HEK293 (cell line): ENCODE measurements at regions not wholly inside any gene's neighbourhood (a gene's known extent, or its start where the extent isn't known, plus 50 kb on each side); places are given as distances from the start of the nearest gene placed in this dataset.
"Not testable (repeated sequence)": the region's sequence is repeated elsewhere in the genome, so short reads cannot be mapped to it uniquely, and the experiment has no call there.

Source experiments
- CTCF ChIA-PET: fragments of 350-600 bp; formaldehyde crosslinking; extraction: SDS; loops from one replicate; lab custom pipeline; 2021; ENCODE audit warnings: antibody characterized with exemption; lab: Yijun Ruan, JAX
- POLR2A ChIA-PET: fragments of 300-600 bp; formaldehyde crosslinking; extraction: SDS; loops from one replicate; lab custom pipeline; 2020; ENCODE audit warnings: antibody characterized with exemption, inconsistent platforms; lab: Yijun Ruan, JAX
- H3K27ac ChIP-seq: fragments of 200-500 bp; sonication (Bioruptor generic); 2 replicates; pipeline ENCODE4 v1.5.1; 2014; ENCODE audit warnings: low read depth, low read length, control low read depth, inconsistent platforms; ENCODE audit errors: extremely low read depth
- H3K36me3 ChIP-seq, 2 experiments: fragments of 200-500 bp in 1 of 2; sonication (Bioruptor generic) in 1 of 2; 1 replicate in 1 of 2; 2 replicates in 1 of 2; pipeline ENCODE4 v1.5.1; 2014 to 2017; ENCODE audit warnings: inconsistent platforms in 2 of 2, low read length in 2 of 2; ENCODE audit not compliant: control insufficient read depth in 2 of 2, insufficient read depth in 1 of 2
- H3K4me1 ChIP-seq: fragments of 200-500 bp; sonication (Bioruptor generic); 2 replicates; pipeline ENCODE4 v1.5.1; 2014; ENCODE audit warnings: mild to moderate bottlenecking, low read length, inconsistent platforms; ENCODE audit not compliant: control insufficient read depth, insufficient read depth
- H3K4me3 ChIP-seq: 2 replicates; pipeline ENCODE4 v1.5.1; 2011; ENCODE audit warnings: low read depth, mild to moderate bottlenecking, control low read depth, low read length, moderate library complexity
- H3K9me3 ChIP-seq: fragments of 200-500 bp; sonication (Bioruptor generic); 2 replicates; pipeline ENCODE4 v1.5.1; 2014; ENCODE audit warnings: low read depth, low read length, inconsistent platforms; ENCODE audit not compliant: control insufficient read depth, insufficient read depth
- ELK4 ChIP-seq: IDR thresholded peaks from 2 replicates; pipeline ENCODE4 v1.6.1; 2011; ENCODE audit warnings: mild to moderate bottlenecking, low read depth, low read length, borderline replicate concordance
- GFI1B ChIP-seq: fragments of 450-650 bp; formaldehyde crosslinking; IDR thresholded peaks from 2 replicates; pipeline ENCODE4 v1.5.1; 2016; ENCODE audit warnings: missing biosample characterization, missing genetic modification characterization
- GLIS1 ChIP-seq: fragments of 450-650 bp; formaldehyde crosslinking; IDR thresholded peaks from 2 replicates; pipeline ENCODE4 v1.5.1; 2016; ENCODE audit warnings: missing biosample characterization, missing genetic modification characterization
- GLIS2 ChIP-seq: fragments of 450-650 bp; formaldehyde crosslinking; IDR thresholded peaks from 2 replicates; pipeline ENCODE4 v1.5.1; 2016; ENCODE audit warnings: missing biosample characterization, missing genetic modification characterization
- PRDM2 ChIP-seq: fragments of 450-650 bp; formaldehyde crosslinking; IDR thresholded peaks from 2 replicates; pipeline ENCODE4 v1.5.1; 2016; ENCODE audit warnings: missing biosample characterization, missing genetic modification characterization, borderline replicate concordance
- ZFP37 ChIP-seq: fragments of 450-650 bp; formaldehyde crosslinking; IDR thresholded peaks from 2 replicates; pipeline ENCODE4 v1.5.1; 2016; ENCODE audit warnings: missing biosample characterization, missing genetic modification characterization
- ZNF2 ChIP-seq: fragments of 450-650 bp; formaldehyde crosslinking; IDR thresholded peaks from 2 replicates; pipeline ENCODE4 v1.5.1; 2016; ENCODE audit warnings: missing biosample characterization, missing genetic modification characterization
- ZNF248 ChIP-seq: fragments of 450-650 bp; formaldehyde crosslinking; IDR thresholded peaks from 2 replicates; pipeline ENCODE4 v1.5.1; 2017; ENCODE audit warnings: missing biosample characterization, missing genetic modification characterization
- ZNF274 ChIP-seq, 2 experiments: fragments of 200-500 bp in 1 of 2; fragments of 450-650 bp in 1 of 2; sonication (Bioruptor generic) in 1 of 2; formaldehyde crosslinking in 1 of 2; IDR thresholded peaks; 2 replicates each; pipeline versions ENCODE4 v1.5.1 to v1.6.1; 2014 to 2016; ENCODE audit warnings: borderline replicate concordance in 1 of 2, inconsistent platforms in 1 of 2, low read length in 1 of 2, missing biosample characterization in 1 of 2, missing genetic modification characterization in 1 of 2
- ZNF529 ChIP-seq: fragments of 450-650 bp; formaldehyde crosslinking; IDR thresholded peaks from 2 replicates; pipeline ENCODE4 v1.5.1; 2017; ENCODE audit warnings: missing genetic modification characterization, missing biosample characterization; ENCODE audit not compliant: insufficient replicate concordance
- ZNF561 ChIP-seq: fragments of 450-650 bp; IDR thresholded peaks from 2 replicates; pipeline ENCODE4 v1.5.1; 2018; ENCODE audit warnings: missing biosample characterization, missing genetic modification characterization, borderline replicate concordance
- ZNF837 ChIP-seq: fragments of 450-650 bp; formaldehyde crosslinking; IDR thresholded peaks from 2 replicates; pipeline ENCODE4 v1.5.1; 2016; ENCODE audit warnings: missing biosample characterization, missing genetic modification characterization
- ZSCAN4 ChIP-seq: fragments of 450-650 bp; formaldehyde crosslinking; IDR thresholded peaks from 2 replicates; pipeline ENCODE4 v1.5.1; 2017; ENCODE audit warnings: missing biosample characterization, missing genetic modification characterization
- ZSCAN5A ChIP-seq: fragments of 450-650 bp; formaldehyde crosslinking; IDR thresholded peaks from 2 replicates; pipeline ENCODE4 v1.5.1; 2016; ENCODE audit warnings: missing biosample characterization, missing genetic modification characterization
- TF ChIP-seq, protein P1 (sequence below): fragments of 450-650 bp; formaldehyde crosslinking; IDR thresholded peaks from 2 replicates; pipeline ENCODE4 v1.5.1; 2016; ENCODE audit warnings: missing biosample characterization, missing genetic modification characterization
- TF ChIP-seq, protein P2 (sequence below): fragments of 450-650 bp; formaldehyde crosslinking; IDR thresholded peaks from 2 replicates; pipeline ENCODE4 v1.5.1; 2017; ENCODE audit warnings: missing biosample characterization, missing genetic modification characterization

DNA sequence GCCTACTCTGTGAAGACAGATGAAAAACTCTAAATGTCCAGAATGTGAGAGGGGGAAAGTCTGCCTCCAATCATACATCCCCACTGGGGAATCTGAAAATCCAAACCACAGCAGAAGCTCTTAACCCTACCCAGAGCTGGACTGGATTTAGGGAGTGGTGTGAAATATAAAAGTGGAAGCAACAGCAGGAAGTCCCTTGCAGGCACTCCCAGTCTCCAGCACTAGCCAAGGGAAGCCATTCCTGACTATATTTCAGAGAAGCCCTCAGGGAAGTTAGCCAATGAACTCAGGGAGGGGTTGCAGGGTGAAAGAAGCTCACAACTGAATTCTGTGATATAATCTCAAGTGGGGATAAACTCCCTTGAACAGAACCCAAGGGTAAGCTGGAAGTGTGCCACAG, 51.5 kb downstream of the CRPPA start:
- no peaks in the 10 kb centered on the region for H3K9me3 ChIP-seq
- ChIA-PET CTCF (no interaction called here), POLR2A (no interaction called here)
- no peaks in the 10 kb centered on the region for H3K36me3 ChIP-seq
- no peak overlapping the region for H3K27ac ChIP-seq
- H3K4me3 ChIP-seq: no peak overlapping the region
- no peaks in the 10 kb centered on the region for H3K4me1 ChIP-seq
- TF ChIP-seq ZNF2 (tag by site-specific recombination): no peak
- TF ChIP-seq, protein P1, sequence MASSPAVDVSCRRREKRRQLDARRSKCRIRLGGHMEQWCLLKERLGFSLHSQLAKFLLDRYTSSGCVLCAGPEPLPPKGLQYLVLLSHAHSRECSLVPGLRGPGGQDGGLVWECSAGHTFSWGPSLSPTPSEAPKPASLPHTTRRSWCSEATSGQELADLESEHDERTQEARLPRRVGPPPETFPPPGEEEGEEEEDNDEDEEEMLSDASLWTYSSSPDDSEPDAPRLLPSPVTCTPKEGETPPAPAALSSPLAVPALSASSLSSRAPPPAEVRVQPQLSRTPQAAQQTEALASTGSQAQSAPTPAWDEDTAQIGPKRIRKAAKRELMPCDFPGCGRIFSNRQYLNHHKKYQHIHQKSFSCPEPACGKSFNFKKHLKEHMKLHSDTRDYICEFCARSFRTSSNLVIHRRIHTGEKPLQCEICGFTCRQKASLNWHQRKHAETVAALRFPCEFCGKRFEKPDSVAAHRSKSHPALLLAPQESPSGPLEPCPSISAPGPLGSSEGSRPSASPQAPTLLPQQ (tag by site-specific recombination): no peak
- no peak for TF ChIP-seq GLIS1 (tag by site-specific recombination)
- no peak for TF ChIP-seq ZFP37
- no peak for TF ChIP-seq GFI1B (tag by site-specific recombination)
- no peak for TF ChIP-seq ZNF561 (tag by site-specific recombination)
- TF ChIP-seq ZSCAN5A (tag by site-specific recombination): no peak
- no peak for TF ChIP-seq GLIS2
- no peak for TF ChIP-seq ELK4

DNA sequence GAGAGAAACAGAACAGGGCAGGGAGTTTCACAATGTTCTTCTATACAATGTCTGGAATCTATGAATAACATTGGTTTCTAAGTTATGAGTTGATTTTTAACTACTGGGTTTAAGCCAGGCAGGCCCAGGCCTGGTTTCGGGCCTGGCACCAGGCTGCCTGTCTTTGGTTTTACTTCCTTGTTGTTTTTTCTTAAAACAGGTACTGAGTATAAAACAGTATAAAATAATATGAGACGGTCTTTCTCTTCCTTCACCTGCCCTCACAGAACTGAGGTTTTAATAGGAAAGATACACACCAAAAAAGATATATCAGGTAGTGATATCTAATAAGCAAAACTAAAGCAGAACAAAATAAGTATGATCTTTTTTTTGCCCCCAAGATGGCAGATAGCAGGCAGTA, 52.0 kb downstream of the CRPPA start:
- POLR2A ChIA-PET, H3K36me3 ChIP-seq, H3K4me1 ChIP-seq, CTCF ChIA-PET, H3K27ac ChIP-seq, H3K9me3 ChIP-seq, H3K4me3 ChIP-seq: not testable (repeated sequence)

- TF ChIP-seq ZNF529 (tag by site-specific recombination) (no peak), ZNF248 (no peak), ZSCAN4 (no peak), ZNF837 (tag by site-specific recombination) (no peak)
- Histone ChIP-seq H3K4me3 (no peak overlapping the region), H3K36me3 (no peaks in the 10 kb centered on the region), H3K27ac (no peak overlapping the region), H3K9me3 (no peaks in the 10 kb centered on the region), H3K4me1 (no peaks in the 10 kb centered on the region)
- POLR2A ChIA-PET: no interaction called here
- CTCF ChIA-PET: no interaction called here
These were observed 52.5 kb downstream of the CRPPA start for GRCh38 chr7:16368885-16369284.

DNA sequence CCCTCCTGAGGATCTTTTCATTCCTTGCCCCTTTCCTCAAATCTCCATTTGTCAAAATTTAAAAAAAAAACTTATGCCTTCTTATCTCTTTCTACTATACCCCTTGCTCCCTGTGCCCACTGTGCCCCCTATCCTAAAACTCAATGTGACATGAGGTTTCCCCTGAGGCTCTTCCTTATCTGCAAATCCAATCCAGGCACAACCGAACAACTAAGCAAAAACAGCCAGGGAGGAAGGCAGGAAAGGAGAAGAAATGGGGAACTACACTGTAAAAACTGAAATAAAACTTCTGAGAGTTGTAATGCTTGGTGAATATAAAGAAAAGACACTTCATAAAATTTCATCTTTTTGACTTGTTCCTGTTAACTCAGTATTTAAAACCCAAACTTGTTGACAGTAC, 54.2 kb downstream of the CRPPA start:
- Histone ChIP-seq H3K4me1 (no peaks in the 10 kb centered on the region), H3K27ac (no peak overlapping the region), H3K9me3 (no peaks in the 10 kb centered on the region), H3K4me3 (no peak overlapping the region), H3K36me3 (no peaks in the 10 kb centered on the region)
- CTCF ChIA-PET: interaction anchor here (1.0 kb wide), 1 partner anchor 18 kb away, joined by 4 read pairs; no protein-coding TSS in a partner anchor
- POLR2A ChIA-PET: no interaction called here
- TF ChIP-seq, protein P2, sequence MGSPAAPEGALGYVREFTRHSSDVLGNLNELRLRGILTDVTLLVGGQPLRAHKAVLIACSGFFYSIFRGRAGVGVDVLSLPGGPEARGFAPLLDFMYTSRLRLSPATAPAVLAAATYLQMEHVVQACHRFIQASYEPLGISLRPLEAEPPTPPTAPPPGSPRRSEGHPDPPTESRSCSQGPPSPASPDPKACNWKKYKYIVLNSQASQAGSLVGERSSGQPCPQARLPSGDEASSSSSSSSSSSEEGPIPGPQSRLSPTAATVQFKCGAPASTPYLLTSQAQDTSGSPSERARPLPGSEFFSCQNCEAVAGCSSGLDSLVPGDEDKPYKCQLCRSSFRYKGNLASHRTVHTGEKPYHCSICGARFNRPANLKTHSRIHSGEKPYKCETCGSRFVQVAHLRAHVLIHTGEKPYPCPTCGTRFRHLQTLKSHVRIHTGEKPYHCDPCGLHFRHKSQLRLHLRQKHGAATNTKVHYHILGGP (tag by site-specific recombination): no peak
- TF ChIP-seq PRDM2: no peak
- TF ChIP-seq ZNF274 (IDR thresholded peaks at IDR 0.05; ENCODE audit: low read length): no peak
- no peak for TF ChIP-seq ZNF274 (tag by site-specific recombination; IDR thresholded peaks at IDR 0.05; ENCODE audit: borderline replicate concordance)
